OCI-LY1 (cell line): ENCODE measurements at regions not wholly inside any gene's neighbourhood (a gene's known extent, or its start where the extent isn't known, plus 50 kb on each side); places are given as distances from the start of the nearest gene placed in this dataset.

Experiments used
- CTCF ChIP-seq: fragments of 200-600 bp; sonication (generic), shearing (Covaris generic); IDR thresholded peaks from 2 replicates; pipeline ENCODE4 v1.5.1; 2017; ENCODE audit warnings: mild to moderate bottlenecking, antibody characterized with exemption, low read length, moderate library complexity, mixed read lengths
- EZH2 ChIP-seq: fragments of 200-600 bp; sonication (generic), shearing (Covaris generic); IDR thresholded peaks from 2 replicates; pipeline ENCODE4 v1.8.0; 2017; ENCODE audit warnings: borderline replicate concordance, mixed run types, mild to moderate bottlenecking, antibody characterized with exemption, low read length, moderate library complexity, mixed read lengths

GRCh38 chr4:129821963-129822362 is 726.0 kb downstream of the C4orf33 start:
- TF ChIP-seq EZH2 (no peak), CTCF (no peak)
